H9 (cell line): ENCODE measurements at regions not wholly inside any gene's neighbourhood (a gene's known extent, or its start where the extent isn't known, plus 50 kb on each side); places are given as distances from the start of the nearest gene placed in this dataset.

Source experiments
- DNase-seq: peaks from one replicate; pipeline ENCODE4 v3.0.0-alpha.2; 2017
- H2AFZ ChIP-seq: one replicate; pipeline ENCODE4 v1.6.1; 2013; ENCODE audit warnings: mild to moderate bottlenecking, low read length, control low read depth, moderate library complexity
- H2AK5ac ChIP-seq: 2 replicates; pipeline ENCODE4 v1.6.1; 2013; ENCODE audit warnings: low read length, control low read depth, mixed read lengths; ENCODE audit not compliant: insufficient read length
- H2BK120ac ChIP-seq: one replicate; pipeline ENCODE4 v1.6.1; 2013; ENCODE audit warnings: low read depth, mild to moderate bottlenecking, low read length, control low read depth, inconsistent platforms; ENCODE audit not compliant: poor library complexity, severe bottlenecking
- H2BK12ac ChIP-seq: 2 replicates; pipeline ENCODE4 v1.6.1; 2013; ENCODE audit warnings: low read length, control low read depth, mixed read lengths, low read depth; ENCODE audit not compliant: insufficient read length
- H2BK15ac ChIP-seq: 2 replicates; pipeline ENCODE4 v1.6.1; 2013; ENCODE audit warnings: low read depth, low read length, control low read depth
- H2BK20ac ChIP-seq: one replicate; pipeline ENCODE4 v1.6.1; 2013; ENCODE audit warnings: low read depth, mild to moderate bottlenecking, low read length, control low read depth, inconsistent platforms; ENCODE audit not compliant: poor library complexity, severe bottlenecking
- H2BK5ac ChIP-seq: 2 replicates; pipeline ENCODE4 v1.6.1; 2013; ENCODE audit warnings: low read length, control low read depth, mixed read lengths; ENCODE audit not compliant: insufficient read length
- H3K14ac ChIP-seq: 2 replicates; pipeline ENCODE4 v1.6.1; 2013; ENCODE audit warnings: low read length, control low read depth; ENCODE audit not compliant: insufficient read depth
- H3K18ac ChIP-seq: 2 replicates; pipeline ENCODE4 v1.6.1; 2013; ENCODE audit warnings: low read depth, mild to moderate bottlenecking, mixed read lengths, low read length, control low read depth; ENCODE audit not compliant: insufficient read length
- H3K23ac ChIP-seq: 2 replicates; pipeline ENCODE4 v1.6.1; 2013; ENCODE audit warnings: low read length, control low read depth, mixed read lengths, low read depth; ENCODE audit not compliant: insufficient read length
- H3K23me2 ChIP-seq: 2 replicates; pipeline ENCODE4 v1.6.1; 2013; ENCODE audit warnings: low read depth, mild to moderate bottlenecking, mixed read lengths, low read length, control low read depth; ENCODE audit not compliant: insufficient read length, poor library complexity, severe bottlenecking
- H3K27ac ChIP-seq: 2 replicates; pipeline ENCODE4 v1.5.1; 2013; ENCODE audit warnings: low read length, control low read depth, mixed read lengths, low read depth; ENCODE audit not compliant: insufficient read length
- H3K27me3 ChIP-seq: 2 replicates; pipeline ENCODE4 v1.6.1; 2013; ENCODE audit warnings: low read length, control low read depth, inconsistent platforms; ENCODE audit not compliant: insufficient read depth
- H3K4ac ChIP-seq: 2 replicates; pipeline ENCODE4 v1.6.1; 2013; ENCODE audit warnings: low read depth, mild to moderate bottlenecking, control low read depth, inconsistent platforms, low read length, moderate library complexity
- H3K4me1 ChIP-seq: 2 replicates; pipeline ENCODE4 v1.6.1; 2013; ENCODE audit warnings: low read length, control low read depth, inconsistent platforms; ENCODE audit not compliant: insufficient read depth
- H3K4me2 ChIP-seq: 2 replicates; pipeline ENCODE4 v1.6.1; 2013; ENCODE audit warnings: low read length, control low read depth, mixed read lengths; ENCODE audit not compliant: insufficient read length, insufficient read depth
- H3K56ac ChIP-seq: 2 replicates; pipeline ENCODE4 v1.6.1; 2013; ENCODE audit warnings: low read depth, mild to moderate bottlenecking, mixed read lengths, low read length, control low read depth; ENCODE audit not compliant: insufficient read length
- H3K79me1 ChIP-seq: 2 replicates; pipeline ENCODE4 v1.6.1; 2013; ENCODE audit warnings: low read depth, mild to moderate bottlenecking, moderate library complexity, low read length, control low read depth, inconsistent platforms; ENCODE audit not compliant: insufficient read depth, poor library complexity, severe bottlenecking
- H3K79me2 ChIP-seq: 2 replicates; pipeline ENCODE4 v1.6.1; 2013; ENCODE audit warnings: low read length, control low read depth, inconsistent platforms; ENCODE audit not compliant: insufficient read depth
- H3K9ac ChIP-seq: 2 replicates; pipeline ENCODE4 v1.6.1; 2013; ENCODE audit warnings: low read length, control low read depth, mixed read lengths; ENCODE audit not compliant: insufficient read length; ENCODE audit errors: extremely low read depth
- H3K9me3 ChIP-seq: one replicate; pipeline ENCODE4 v1.6.1; 2013; ENCODE audit warnings: low read depth, low read length, inconsistent platforms; ENCODE audit not compliant: control insufficient read depth
- H3T11ph ChIP-seq: one replicate; pipeline ENCODE4 v1.6.1; 2013; ENCODE audit warnings: mild to moderate bottlenecking, low read length, control low read depth, inconsistent platforms
- H4K20me1 ChIP-seq: one replicate; pipeline ENCODE4 v1.6.1; 2013; ENCODE audit not compliant: control insufficient read depth, insufficient read length, insufficient read depth
- H4K5ac ChIP-seq: 2 replicates; pipeline ENCODE4 v1.6.1; 2013; ENCODE audit warnings: low read depth, mild to moderate bottlenecking, mixed read lengths, low read length, control low read depth; ENCODE audit not compliant: insufficient read length
- H4K8ac ChIP-seq: replicated peaks from 2 replicates; pipeline ENCODE4 v1.6.1; 2013; ENCODE audit warnings: low read length, control low read depth, mixed read lengths, low read depth; ENCODE audit not compliant: insufficient read length
- H4K91ac ChIP-seq: 2 replicates; pipeline ENCODE4 v1.6.1; 2013; ENCODE audit warnings: low read depth, mild to moderate bottlenecking, moderate library complexity, mixed read lengths, low read length, control low read depth; ENCODE audit not compliant: insufficient read length
- H3K27ac Mint-ChIP-seq, 3 experiments: 2 replicates in 2 of 3; 3 replicates in 1 of 3; pipeline ENCODE4 v1.8.0; 2020 to 2021; ENCODE audit warnings: mixed read lengths in 3 of 3, mild to moderate bottlenecking in 1 of 3, moderate library complexity in 1 of 3
- H3K27me3 Mint-ChIP-seq: 2 replicates; pipeline ENCODE4 v1.8.0; 2021; ENCODE audit warnings: low read depth, mild to moderate bottlenecking, moderate library complexity, mixed read lengths
- H3K36me3 Mint-ChIP-seq, 3 experiments: 2 replicates in 2 of 3; 3 replicates in 1 of 3; pipeline ENCODE4 v1.8.0; 2020 to 2021; ENCODE audit warnings: low read depth in 3 of 3, mixed read lengths in 3 of 3; ENCODE audit not compliant: insufficient read depth in 1 of 3
- H3K4me1 Mint-ChIP-seq, 2 experiments: 2 replicates each; pipeline ENCODE4 v1.8.0; 2020; ENCODE audit warnings: mixed read lengths in 2 of 2
- H3K4me3 Mint-ChIP-seq, 2 experiments: 2 replicates in 1 of 2; 3 replicates in 1 of 2; pipeline ENCODE4 v1.8.0; 2020 to 2021; ENCODE audit warnings: mild to moderate bottlenecking in 2 of 2, mixed read lengths in 2 of 2, moderate library complexity in 1 of 2
- H3K9me3 Mint-ChIP-seq, 2 experiments: 2 replicates in 1 of 2; 3 replicates in 1 of 2; pipeline ENCODE4 v1.8.0; 2020; ENCODE audit warnings: mild to moderate bottlenecking in 2 of 2, mixed read lengths in 2 of 2, moderate library complexity in 1 of 2
- WGBS: extraction: QIAGEN DNeasy Blood & Tissue Kit; methylation state at CpG from one replicate; pipeline ENCODE4 v1.1.7; 2013; ENCODE audit warnings: missing lambda C conversion rate, low lambda C conversion rate, mixed read lengths; ENCODE audit not compliant: insufficient read length; ENCODE audit errors: extremely low coverage; 5-methylcytosine and 5-hydroxymethylcytosine counted together
- TF ChIP-seq, protein P1 (sequence below): fragments of 200-600 bp; sonication (generic); conservative IDR thresholded peaks from 3 replicates; pipeline ENCODE4 v1.8.0; 2021; ENCODE audit warnings: antibody characterized with exemption, mild to moderate bottlenecking

DNA sequence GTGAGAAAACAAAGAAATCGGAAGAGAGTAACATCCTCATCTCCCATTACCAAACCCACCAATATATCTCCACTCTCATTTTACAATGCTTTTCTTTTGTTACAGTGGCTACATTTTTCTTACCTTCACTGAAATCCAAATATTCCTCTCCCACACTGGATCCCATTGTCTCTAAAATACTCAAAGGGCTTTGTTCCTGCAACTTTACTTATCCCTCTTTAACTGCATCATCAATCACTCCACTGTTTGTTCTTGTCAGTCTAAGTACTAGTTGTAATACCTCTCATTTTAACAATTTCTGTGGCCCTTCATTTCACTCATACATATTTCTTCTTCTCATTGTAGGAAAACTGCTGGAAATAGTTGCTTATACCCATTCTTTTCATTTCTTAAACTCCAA, 464.2 kb upstream of the PIK3C3 start:
- no peak overlapping the region for H3K56ac ChIP-seq
- Mint-ChIP-seq H3K36me3 (peaks cover 0 to under 1% (median under 1%) of the 10 kb centered on the region in 3 experiments; a peak in 3 of 7 replicates), H3K4me3 (no peak overlapping the region), H3K4me1 (no peaks in the 10 kb centered on the region; a peak in 1 of 4 replicates), H3K9me3 (no peaks in the 10 kb centered on the region), H3K27ac (no peak overlapping the region; a peak in 1 of 7 replicates), H3K27me3 (no peaks in the 10 kb centered on the region)
- no peak overlapping the region for H4K8ac ChIP-seq
- no peaks in the 10 kb centered on the region for H3K79me1 ChIP-seq
- H2AK5ac ChIP-seq, result no peak overlapping the region
- no peak overlapping the region for H3T11ph ChIP-seq
- no peak overlapping the region for H2AFZ ChIP-seq
- no peak overlapping the region for H3K4ac ChIP-seq
- no peak overlapping the region for H3K27ac ChIP-seq
- H3K9ac ChIP-seq, result no peak overlapping the region
- no peak overlapping the region for H2BK5ac ChIP-seq
- no CpG with 5 or more reads among the region's 1 CpG for WGBS
- TF ChIP-seq, protein P1, sequence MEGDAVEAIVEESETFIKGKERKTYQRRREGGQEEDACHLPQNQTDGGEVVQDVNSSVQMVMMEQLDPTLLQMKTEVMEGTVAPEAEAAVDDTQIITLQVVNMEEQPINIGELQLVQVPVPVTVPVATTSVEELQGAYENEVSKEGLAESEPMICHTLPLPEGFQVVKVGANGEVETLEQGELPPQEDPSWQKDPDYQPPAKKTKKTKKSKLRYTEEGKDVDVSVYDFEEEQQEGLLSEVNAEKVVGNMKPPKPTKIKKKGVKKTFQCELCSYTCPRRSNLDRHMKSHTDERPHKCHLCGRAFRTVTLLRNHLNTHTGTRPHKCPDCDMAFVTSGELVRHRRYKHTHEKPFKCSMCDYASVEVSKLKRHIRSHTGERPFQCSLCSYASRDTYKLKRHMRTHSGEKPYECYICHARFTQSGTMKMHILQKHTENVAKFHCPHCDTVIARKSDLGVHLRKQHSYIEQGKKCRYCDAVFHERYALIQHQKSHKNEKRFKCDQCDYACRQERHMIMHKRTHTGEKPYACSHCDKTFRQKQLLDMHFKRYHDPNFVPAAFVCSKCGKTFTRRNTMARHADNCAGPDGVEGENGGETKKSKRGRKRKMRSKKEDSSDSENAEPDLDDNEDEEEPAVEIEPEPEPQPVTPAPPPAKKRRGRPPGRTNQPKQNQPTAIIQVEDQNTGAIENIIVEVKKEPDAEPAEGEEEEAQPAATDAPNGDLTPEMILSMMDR, result no peak
- H3K9me3 ChIP-seq, result no peaks in the 10 kb centered on the region
- H2BK12ac ChIP-seq, result no peak overlapping the region
- no peaks in the 10 kb centered on the region for H3K23me2 ChIP-seq
- no peak overlapping the region for H3K14ac ChIP-seq
- H4K20me1 ChIP-seq, result no peaks in the 10 kb centered on the region
- H2BK15ac ChIP-seq, result no peak overlapping the region
- no peak overlapping the region for H2BK120ac ChIP-seq
- no peak overlapping the region for H3K23ac ChIP-seq
- no peaks in the 10 kb centered on the region for H3K27me3 ChIP-seq
- H3K4me1 ChIP-seq, result no peaks in the 10 kb centered on the region
- no peak overlapping the region for H4K5ac ChIP-seq
- H3K4me2 ChIP-seq, result no peak overlapping the region
- no peaks in the 10 kb centered on the region for H3K79me2 ChIP-seq
- H3K18ac ChIP-seq, result no peak overlapping the region
- no peak for DNase-seq
- H4K91ac ChIP-seq, result no peak overlapping the region
- no peak overlapping the region for H2BK20ac ChIP-seq
